Uterus (tissue), 2 donors: ENCODE measurements at regions not wholly inside any gene's neighbourhood (a gene's known extent, or its start where the extent isn't known, plus 50 kb on each side); places are given as distances from the start of the nearest gene placed in this dataset.

Source experiments
- CTCF ChIP-seq, 4 experiments: fragments of 200-600 bp in 2 of 4; fragments of 450-650 bp in 2 of 4; sonication (generic) in 2 of 4; IDR thresholded peaks; one replicate each; pipeline ENCODE4 v1.5.1; 2016 to 2019; ENCODE audit warnings: antibody characterized with exemption in 4 of 4, mild to moderate bottlenecking in 2 of 4, moderate library complexity in 1 of 4
- POLR2A ChIP-seq, 2 donors: fragments of 450-650 bp; IDR thresholded peaks; one replicate each; pipeline ENCODE4 v1.6.1; 2016; ENCODE audit warnings: antibody characterized with exemption in 2 of 2, mild to moderate bottlenecking in 1 of 2, moderate library complexity in 1 of 2

GRCh38 chr11:97641988-97642387 is 1252.2 kb downstream of the JRKL start:
- TF ChIP-seq CTCF (IDR thresholded peaks at IDR 0.05), result no peak
- no peak for TF ChIP-seq POLR2A (IDR thresholded peaks at IDR 0.05)
